ENCODE measurements at regions not wholly inside any gene's neighbourhood (a gene's known extent, or its start where the extent isn't known, plus 50 kb on each side); places are given as distances from the start of the nearest gene placed in this dataset.

- no peak for DNase-seq
These were observed 181.2 kb downstream of the MACROH2A1 start for GRCh38 chr5:135217669-135218485.

GRCh38 chr5:135216471-135217343 is 182.3 kb downstream of the MACROH2A1 start:
- DNase-seq, result no peak

- DNase-seq, result no peak
These were observed 181.8 kb upstream of the PITX1 start for GRCh38 chr5:135215617-135216470.

DNA sequence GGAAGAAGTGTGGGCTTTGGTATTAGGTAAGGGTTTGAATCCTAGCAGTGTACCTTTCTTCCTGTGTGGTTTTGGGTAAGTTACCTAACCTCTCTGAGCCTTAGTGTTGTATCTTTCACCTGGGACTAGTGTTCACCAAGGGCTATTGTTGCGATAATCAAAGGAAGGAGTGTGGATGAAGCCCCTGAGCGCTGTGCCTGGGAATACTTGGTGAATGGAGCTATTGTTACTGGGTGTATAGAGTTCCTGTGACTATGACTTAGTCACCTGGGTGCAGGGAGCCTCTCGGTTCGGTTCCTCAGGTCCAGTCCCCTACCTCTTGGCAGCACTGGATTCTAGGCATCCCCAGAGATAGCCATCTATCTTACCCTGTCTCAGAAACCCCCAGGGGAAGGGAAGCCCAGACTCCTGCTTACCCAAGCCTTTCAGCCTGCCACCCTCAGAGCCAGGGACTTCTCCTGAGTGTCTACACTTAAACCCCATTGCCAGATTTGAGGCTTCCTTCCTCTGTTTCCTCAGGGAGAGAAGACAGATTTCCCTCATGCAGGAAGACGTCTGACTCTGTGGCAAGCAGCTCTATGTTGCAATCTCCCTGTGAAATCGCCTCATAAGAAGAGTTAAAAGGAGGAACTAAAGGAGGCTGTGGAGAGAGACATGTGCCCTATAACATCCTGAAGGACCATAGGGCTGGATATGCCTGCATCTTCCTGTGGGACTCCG is 181.0 kb upstream of the PITX1 start:
- DNase-seq, result no peak

DNA sequence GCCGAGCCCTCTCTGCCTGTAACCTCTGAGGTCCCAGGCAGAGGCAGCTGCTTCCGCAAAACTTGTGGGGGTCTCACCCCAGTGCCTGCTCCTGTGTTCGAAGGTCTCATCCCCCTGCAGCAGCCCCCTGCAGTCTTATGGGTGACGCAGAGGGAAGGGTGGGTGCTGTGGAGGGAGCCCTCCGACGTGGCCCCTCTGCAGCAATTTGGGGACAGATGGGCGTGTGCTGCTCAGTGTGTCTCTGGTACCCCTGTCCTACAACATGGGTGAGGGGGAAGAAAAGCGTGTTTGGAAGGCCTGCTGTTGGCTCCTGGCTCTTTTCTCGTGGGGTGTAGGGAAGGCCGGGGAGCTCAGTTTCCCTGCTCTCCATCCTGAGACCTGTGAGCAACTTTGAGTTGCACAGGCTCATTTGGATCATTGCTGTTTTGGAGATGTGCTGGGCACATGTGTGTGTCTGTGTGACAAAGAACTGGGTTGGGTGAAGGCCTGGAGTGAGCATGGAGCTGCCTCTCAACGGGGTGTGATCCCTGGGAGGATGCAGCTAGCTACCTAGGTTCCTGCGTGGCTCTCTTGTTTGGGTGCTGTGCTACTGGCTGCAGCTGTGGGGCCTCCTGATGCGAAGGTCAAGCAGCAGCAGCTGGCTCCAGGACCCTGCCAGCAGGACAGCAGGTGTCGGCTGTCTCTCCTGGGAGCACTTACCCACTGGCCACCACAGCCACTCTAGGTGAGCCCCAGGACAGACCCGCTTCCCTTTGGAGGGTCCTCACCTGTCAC is 179.6 kb upstream of the PITX1 start:
- DNase-seq, result no peak

- no peak for DNase-seq
These were observed 179.0 kb upstream of the PITX1 start for GRCh38 chr5:135213027-135213386.

DNA sequence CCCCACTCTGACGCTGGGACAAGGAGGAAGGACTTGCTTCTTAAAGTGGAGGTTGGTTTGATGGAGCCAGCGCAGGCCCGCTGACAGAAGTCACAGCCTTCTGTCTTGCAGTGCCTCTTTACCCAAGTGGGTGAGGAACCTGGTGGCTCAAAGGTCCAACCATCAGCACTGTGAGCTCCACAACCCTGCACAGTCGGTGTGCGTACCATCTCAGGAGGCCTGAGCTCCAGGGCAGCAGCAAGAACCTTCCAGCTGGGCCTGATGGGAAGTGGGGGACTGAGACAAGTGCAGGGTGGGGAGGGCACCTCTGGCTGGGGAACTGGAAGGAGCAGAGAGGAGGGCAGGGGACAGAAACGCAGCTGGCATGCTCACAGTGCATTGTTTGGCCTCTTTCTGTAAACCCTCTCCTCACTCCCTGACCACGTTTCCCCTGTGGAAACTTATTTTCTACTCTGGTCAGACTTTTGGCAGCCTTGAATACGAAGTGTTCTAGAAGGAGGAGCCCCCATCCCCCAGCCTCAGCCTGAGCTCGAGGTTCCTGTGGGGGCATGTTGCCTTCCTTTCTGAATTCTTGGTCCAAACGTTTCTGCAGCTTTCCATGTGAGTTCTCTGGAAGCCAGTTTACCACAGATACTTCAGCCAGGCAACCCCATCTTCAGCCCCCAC is 178.5 kb upstream of the PITX1 start:
- no peak for DNase-seq

GRCh38 chr5:135211791-135212190 is 177.8 kb upstream of the PITX1 start:
- no peak for DNase-seq

GRCh38 chr5:135211083-135211790 is 177.2 kb upstream of the PITX1 start:
- DNase-seq, result no peak

GRCh38 chr5:135210286-135211055 is 176.4 kb upstream of the PITX1 start:
- DNase-seq, result no peak

GRCh38 chr5:135208903-135209721 is 175.1 kb upstream of the PITX1 start:
- DNase-seq, result peak; percentile 65 to 72

- no peak for DNase-seq
These were observed 174.5 kb upstream of the PITX1 start for GRCh38 chr5:135208555-135208902.

GRCh38 chr5:135207866-135208265 is 173.8 kb upstream of the PITX1 start:
- DNase-seq, result no peak

- no peak for DNase-seq
These were observed 172.8 kb upstream of the PITX1 start for GRCh38 chr5:135206862-135207261.

GRCh38 chr5:135205632-135206349 is 171.8 kb upstream of the PITX1 start:
- DNase-seq, result no peak

GRCh38 chr5:135204151-135204600 is 170.1 kb upstream of the PITX1 start:
- peak in 1 of 2 experiments; percentile 19 for DNase-seq

DNA sequence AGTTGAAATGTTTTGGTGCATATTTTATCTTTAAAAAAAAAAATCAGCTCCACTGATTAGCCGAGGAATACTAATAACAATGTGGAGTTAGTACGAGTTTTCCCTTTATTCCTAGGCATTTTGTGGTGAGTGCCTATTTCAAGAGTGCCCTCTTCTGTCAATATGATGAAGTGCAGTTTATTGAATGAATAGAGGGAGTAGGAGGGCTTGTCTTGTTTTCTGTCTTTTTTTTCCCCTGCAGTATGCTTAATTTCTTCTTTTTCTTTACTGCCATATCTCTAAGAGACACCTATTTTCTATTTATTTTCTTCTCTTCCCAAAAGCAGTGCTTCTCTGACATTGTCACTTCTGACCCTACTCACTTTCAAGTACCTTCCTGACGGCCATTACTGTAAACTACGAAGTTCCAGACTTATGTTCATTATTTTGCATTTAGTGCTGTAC is 169.6 kb upstream of the PITX1 start:
- DNase-seq, result peak in 1 of 2 experiments; percentile 24

- no peak for DNase-seq
These were observed 169.0 kb upstream of the PITX1 start for GRCh38 chr5:135203019-135203418.
